Memory B cell (primary cell): ENCODE measurements at regions not wholly inside any gene's neighbourhood (a gene's known extent, or its start where the extent isn't known, plus 50 kb on each side); places are given as distances from the start of the nearest gene placed in this dataset.

Experiments
- ATAC-seq: fragments of 150-1000 bp; cut with Tn5 transposase; 2 replicates; pipeline ENCODE4 v1.10.0; 2021; ENCODE audit warnings: low read depth, mild to moderate bottlenecking, moderate library complexity
- DNase-seq, 2 donors: peaks; one replicate each; pipeline ENCODE4 v3.0.0; 2022; ENCODE audit warnings: low spot score in 2 of 2
- H3K27ac Mint-ChIP-seq: one replicate; pipeline ENCODE4 v1.8.0; 2022; ENCODE audit warnings: mild to moderate bottlenecking, moderate library complexity, mixed read lengths
- H3K27me3 Mint-ChIP-seq: one replicate; pipeline ENCODE4 v1.8.0; 2022; ENCODE audit warnings: mixed read lengths
- H3K36me3 Mint-ChIP-seq: one replicate; pipeline ENCODE4 v1.8.0; 2022; ENCODE audit warnings: mild to moderate bottlenecking, mixed read lengths
- H3K4me1 Mint-ChIP-seq: one replicate; pipeline ENCODE4 v1.8.0; 2022; ENCODE audit warnings: mixed read lengths
- H3K4me3 Mint-ChIP-seq: one replicate; pipeline ENCODE4 v1.8.0; 2022; ENCODE audit warnings: mild to moderate bottlenecking, moderate library complexity, mixed read lengths
- H3K9me3 Mint-ChIP-seq: one replicate; pipeline ENCODE4 v1.8.0; 2022; ENCODE audit warnings: mixed read lengths

DNA sequence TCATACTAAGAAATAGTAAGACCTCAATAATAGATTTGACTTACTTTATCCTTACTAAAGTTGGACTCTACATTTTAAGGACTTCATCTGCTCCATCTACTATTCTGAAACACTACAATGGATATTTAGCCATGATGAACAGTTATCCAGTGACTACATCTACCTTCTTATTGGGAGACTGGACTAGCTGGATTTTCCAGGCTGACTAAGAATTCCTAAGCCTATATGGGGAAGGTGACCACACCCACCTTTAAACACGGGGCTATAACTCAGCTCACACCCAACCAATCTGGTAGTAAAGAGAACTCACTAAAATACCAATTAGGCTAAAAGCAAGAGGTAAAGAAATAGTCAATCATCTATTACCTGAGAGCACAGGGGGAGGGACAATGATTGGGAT lies 1438.4 kb downstream of the TECRL start:
- Mint-ChIP-seq H3K4me3 (no peak overlapping the region), H3K4me1 (no peaks in the 10 kb centered on the region), H3K27ac (no peak overlapping the region), H3K36me3 (no peaks in the 10 kb centered on the region), H3K9me3 (peaks cover 5% of the 10 kb centered on the region), H3K27me3 (no peaks in the 10 kb centered on the region)
- DNase-seq (no peak), ATAC-seq (no peak)

GRCh38 chr4:62960415-62960814 lies 1448.8 kb downstream of the TECRL start:
- no peak overlapping the region for H3K4me3 Mint-ChIP-seq

DNA sequence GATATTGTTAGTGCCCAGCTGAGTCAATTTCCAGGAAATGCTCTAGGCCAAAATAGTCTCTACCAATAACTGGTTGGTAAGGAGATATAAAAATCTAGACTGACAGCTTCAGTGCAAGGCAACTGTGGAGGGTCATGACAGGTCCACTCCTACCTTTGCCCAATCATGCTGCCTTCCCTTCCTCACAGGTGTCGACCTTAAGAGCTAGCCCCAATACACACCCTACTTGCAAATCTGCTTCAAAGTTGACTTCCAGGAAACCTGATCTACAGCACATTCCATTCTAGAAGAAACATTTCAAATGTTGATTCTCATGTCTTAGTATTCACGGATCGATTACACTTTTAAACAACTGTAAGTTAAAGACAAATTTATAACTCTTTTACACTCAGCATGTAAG lies 1455.5 kb downstream of the TECRL start:
- Mint-ChIP-seq H3K4me1 (no peaks in the 10 kb centered on the region), H3K27ac (no peak overlapping the region), H3K4me3 (no peak overlapping the region), H3K9me3 (no peaks in the 10 kb centered on the region), H3K36me3 (no peaks in the 10 kb centered on the region), H3K27me3 (no peaks in the 10 kb centered on the region)
- no peak for DNase-seq
- no peak for ATAC-seq

More at GRCh38 chr4:62960415-62960814, 1448.8 kb downstream of the TECRL start:
- H3K27me3 Mint-ChIP-seq = no peaks in the 10 kb centered on the region
- H3K4me1 Mint-ChIP-seq = no peaks in the 10 kb centered on the region
- H3K36me3 Mint-ChIP-seq = no peaks in the 10 kb centered on the region
- peaks cover 1% of the 10 kb centered on the region for H3K9me3 Mint-ChIP-seq
- H3K27ac Mint-ChIP-seq = no peak overlapping the region
- ATAC-seq (no peak), DNase-seq (no peak)

- H3K9me3 Mint-ChIP-seq = no peaks in the 10 kb centered on the region
- H3K27me3 Mint-ChIP-seq = no peaks in the 10 kb centered on the region
- no peak overlapping the region for H3K27ac Mint-ChIP-seq
- ATAC-seq = no peak
- no peak overlapping the region for H3K4me3 Mint-ChIP-seq
- DNase-seq = no peak
- H3K4me1 Mint-ChIP-seq = no peaks in the 10 kb centered on the region
- H3K36me3 Mint-ChIP-seq = no peaks in the 10 kb centered on the region
Measured at GRCh38 chr4:62952366-62952765, 1456.9 kb downstream of the TECRL start.

GRCh38 chr4:62948108-62948507 lies 1461.1 kb downstream of the TECRL start:
- ATAC-seq (no peak), DNase-seq (no peak)
- Mint-ChIP-seq H3K27ac (no peak overlapping the region), H3K4me1 (no peaks in the 10 kb centered on the region), H3K27me3 (no peaks in the 10 kb centered on the region), H3K4me3 (no peak overlapping the region), H3K36me3 (no peaks in the 10 kb centered on the region), H3K9me3 (peaks cover 4% of the 10 kb centered on the region)

GRCh38 chr4:62940229-62940628 lies 1469.0 kb downstream of the TECRL start:
- Mint-ChIP-seq H3K4me1 (no peaks in the 10 kb centered on the region), H3K36me3 (no peaks in the 10 kb centered on the region), H3K4me3 (no peak overlapping the region), H3K27me3 (no peaks in the 10 kb centered on the region), H3K9me3 (peaks cover 9% of the 10 kb centered on the region), H3K27ac (no peak overlapping the region)
- DNase-seq (no peak), ATAC-seq (no peak)

- ATAC-seq (no peak), DNase-seq (no peak)
- Mint-ChIP-seq H3K27me3 (no peaks in the 10 kb centered on the region), H3K4me1 (no peaks in the 10 kb centered on the region), H3K27ac (no peak overlapping the region), H3K4me3 (no peak overlapping the region), H3K9me3 (peaks cover 6% of the 10 kb centered on the region), H3K36me3 (no peaks in the 10 kb centered on the region)
Measured at GRCh38 chr4:62930884-62931283, 1478.4 kb downstream of the TECRL start.

GRCh38 chr4:62928483-62928882 lies 1480.8 kb downstream of the TECRL start:
- H3K4me3 Mint-ChIP-seq = no peak overlapping the region
- H3K27me3 Mint-ChIP-seq = no peaks in the 10 kb centered on the region
- no peaks in the 10 kb centered on the region for H3K4me1 Mint-ChIP-seq
- H3K36me3 Mint-ChIP-seq = no peaks in the 10 kb centered on the region
- H3K9me3 Mint-ChIP-seq = peaks cover 1% of the 10 kb centered on the region
- ATAC-seq (no peak), DNase-seq (no peak)
- H3K27ac Mint-ChIP-seq = no peak overlapping the region

DNA sequence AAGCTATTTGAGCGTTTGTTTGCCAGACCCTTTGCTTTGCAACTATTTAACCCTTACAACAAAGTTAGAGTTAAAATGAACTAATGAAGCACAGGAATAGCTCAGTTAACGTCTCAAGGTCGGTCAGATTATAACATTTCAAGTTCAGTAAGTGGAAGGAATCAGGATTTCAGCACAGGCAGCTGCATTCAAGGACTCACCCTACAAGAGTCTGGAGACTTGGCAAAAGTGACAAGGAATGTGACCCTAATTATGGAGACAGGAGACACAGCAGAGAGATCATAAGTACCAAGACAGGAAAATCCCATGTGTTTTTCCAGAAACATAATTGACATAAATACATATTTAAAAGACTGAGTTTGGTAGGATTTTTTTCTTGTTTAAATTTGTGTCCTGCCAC lies 1481.7 kb downstream of the TECRL start:
- peaks cover 1% of the 10 kb centered on the region for H3K9me3 Mint-ChIP-seq
- no peaks in the 10 kb centered on the region for H3K27me3 Mint-ChIP-seq
- no peak for DNase-seq
- no peak overlapping the region for H3K4me3 Mint-ChIP-seq
- ATAC-seq = no peak
- H3K36me3 Mint-ChIP-seq = no peaks in the 10 kb centered on the region
- no peaks in the 10 kb centered on the region for H3K4me1 Mint-ChIP-seq
- H3K27ac Mint-ChIP-seq = no peak overlapping the region

DNA sequence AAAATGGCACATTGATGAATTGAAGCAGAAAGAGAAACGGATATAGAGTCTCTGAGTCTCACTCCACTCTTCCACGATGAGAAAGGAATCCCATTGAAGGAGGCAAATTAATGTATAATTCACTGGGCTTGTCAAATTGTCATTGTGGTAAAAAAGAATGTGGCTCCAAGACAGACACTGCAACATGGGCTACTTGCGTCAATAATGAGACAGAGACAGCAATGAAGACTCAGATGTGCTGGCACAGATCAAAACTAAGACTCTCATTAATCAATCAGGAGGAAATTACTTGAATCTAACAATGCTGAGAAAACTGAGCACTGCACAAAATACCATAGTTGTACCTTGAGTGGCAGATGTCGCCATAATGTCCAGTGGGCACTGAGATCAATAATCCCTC lies 1485.5 kb downstream of the TECRL start:
- DNase-seq (no peak), ATAC-seq (no peak)
- H3K9me3 Mint-ChIP-seq = peaks cover 1% of the 10 kb centered on the region
- no peak overlapping the region for H3K4me3 Mint-ChIP-seq
- no peak overlapping the region for H3K27ac Mint-ChIP-seq
- no peaks in the 10 kb centered on the region for H3K27me3 Mint-ChIP-seq
- H3K36me3 Mint-ChIP-seq = no peaks in the 10 kb centered on the region
- no peaks in the 10 kb centered on the region for H3K4me1 Mint-ChIP-seq

DNA sequence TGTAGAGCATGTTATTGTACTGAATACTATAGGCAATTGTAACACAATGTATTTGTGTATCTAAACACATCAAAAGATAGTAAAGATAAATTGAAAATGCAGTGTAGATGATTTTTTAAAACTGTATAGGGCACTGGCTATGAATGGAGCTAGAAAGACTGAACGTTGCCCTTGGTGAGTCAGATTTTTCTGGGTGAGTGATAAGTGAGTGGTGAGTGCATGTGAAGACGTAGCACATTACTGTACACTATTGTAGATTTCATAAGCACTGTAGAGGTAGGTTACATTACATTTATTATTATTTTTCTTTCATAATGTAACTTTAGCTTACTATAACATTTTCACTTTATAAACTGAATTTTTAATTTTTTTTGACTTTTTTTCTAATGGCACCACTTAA lies 1491.6 kb downstream of the TECRL start:
- no peak overlapping the region for H3K27ac Mint-ChIP-seq
- H3K4me3 Mint-ChIP-seq = no peak overlapping the region
- H3K27me3 Mint-ChIP-seq = no peaks in the 10 kb centered on the region
- ATAC-seq (no peak), DNase-seq (no peak)
- H3K36me3 Mint-ChIP-seq = no peaks in the 10 kb centered on the region
- H3K9me3 Mint-ChIP-seq = no peaks in the 10 kb centered on the region
- no peaks in the 10 kb centered on the region for H3K4me1 Mint-ChIP-seq

- Mint-ChIP-seq H3K36me3 (no peaks in the 10 kb centered on the region), H3K4me1 (no peaks in the 10 kb centered on the region), H3K27me3 (no peaks in the 10 kb centered on the region)
Measured at GRCh38 chr4:62914758-62915157, 1494.5 kb downstream of the TECRL start.

DNA sequence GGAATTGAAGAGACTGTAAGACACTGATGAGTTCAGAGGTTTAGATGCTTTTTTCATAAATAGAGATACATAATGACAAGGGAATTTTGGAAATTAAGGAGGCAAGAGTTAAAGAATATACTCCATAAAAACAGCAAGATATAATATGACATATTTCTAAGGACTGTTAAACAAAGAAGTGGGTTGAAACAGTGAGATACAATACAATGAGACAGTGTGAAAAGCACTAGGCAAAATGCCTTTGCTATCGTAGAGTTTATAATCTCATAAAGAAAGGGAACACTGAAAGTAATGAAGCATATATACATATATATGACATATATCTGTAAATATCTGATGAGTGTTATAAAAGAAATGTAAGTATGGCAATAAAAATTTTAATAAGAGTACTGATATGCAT lies 1496.2 kb downstream of the TECRL start:
- H3K36me3 Mint-ChIP-seq = no peaks in the 10 kb centered on the region
- H3K4me1 Mint-ChIP-seq = no peaks in the 10 kb centered on the region
- no peak for DNase-seq
- H3K27me3 Mint-ChIP-seq = no peaks in the 10 kb centered on the region
- ATAC-seq = no peak
- no peak overlapping the region for H3K4me3 Mint-ChIP-seq
- no peak overlapping the region for H3K27ac Mint-ChIP-seq
- H3K9me3 Mint-ChIP-seq = peaks cover 6% of the 10 kb centered on the region

More at GRCh38 chr4:62914758-62915157, 1494.5 kb downstream of the TECRL start:
- peaks cover 6% of the 10 kb centered on the region for H3K9me3 Mint-ChIP-seq
- H3K4me3 Mint-ChIP-seq = no peak overlapping the region
- H3K27ac Mint-ChIP-seq = no peak overlapping the region
- ATAC-seq = no peak
- DNase-seq = no peak

DNA sequence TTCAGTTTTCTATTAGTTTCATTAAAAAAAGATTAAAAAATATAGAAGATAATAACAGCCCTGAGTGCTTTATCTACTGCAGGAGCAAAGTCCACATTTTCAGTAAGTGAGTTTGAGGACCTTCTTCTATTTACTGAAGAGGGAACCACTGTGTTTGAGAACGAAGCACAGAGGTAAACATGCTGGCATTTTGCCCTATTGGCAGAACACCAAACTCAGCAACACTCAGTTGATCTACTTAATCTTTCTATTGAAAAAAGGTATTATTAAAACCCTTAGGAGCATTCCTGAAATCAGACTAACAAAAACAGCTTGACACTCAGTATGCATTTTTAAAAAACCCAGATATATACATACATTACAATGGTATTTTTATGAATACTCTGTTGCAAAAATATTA lies 1496.7 kb downstream of the TECRL start:
- ATAC-seq (no peak), DNase-seq (no peak)
- no peak overlapping the region for H3K27ac Mint-ChIP-seq
- no peak overlapping the region for H3K4me3 Mint-ChIP-seq
- no peaks in the 10 kb centered on the region for H3K36me3 Mint-ChIP-seq
- H3K4me1 Mint-ChIP-seq = no peaks in the 10 kb centered on the region
- H3K27me3 Mint-ChIP-seq = no peaks in the 10 kb centered on the region
- H3K9me3 Mint-ChIP-seq = peaks cover 6% of the 10 kb centered on the region

GRCh38 chr4:62909238-62909637 lies 1500.0 kb downstream of the TECRL start:
- H3K4me1 Mint-ChIP-seq = no peaks in the 10 kb centered on the region
- ATAC-seq (no peak), DNase-seq (no peak)
- H3K36me3 Mint-ChIP-seq = no peaks in the 10 kb centered on the region
- no peaks in the 10 kb centered on the region for H3K27me3 Mint-ChIP-seq
- peaks cover 6% of the 10 kb centered on the region for H3K9me3 Mint-ChIP-seq
- H3K4me3 Mint-ChIP-seq = no peak overlapping the region
- no peak overlapping the region for H3K27ac Mint-ChIP-seq

DNA sequence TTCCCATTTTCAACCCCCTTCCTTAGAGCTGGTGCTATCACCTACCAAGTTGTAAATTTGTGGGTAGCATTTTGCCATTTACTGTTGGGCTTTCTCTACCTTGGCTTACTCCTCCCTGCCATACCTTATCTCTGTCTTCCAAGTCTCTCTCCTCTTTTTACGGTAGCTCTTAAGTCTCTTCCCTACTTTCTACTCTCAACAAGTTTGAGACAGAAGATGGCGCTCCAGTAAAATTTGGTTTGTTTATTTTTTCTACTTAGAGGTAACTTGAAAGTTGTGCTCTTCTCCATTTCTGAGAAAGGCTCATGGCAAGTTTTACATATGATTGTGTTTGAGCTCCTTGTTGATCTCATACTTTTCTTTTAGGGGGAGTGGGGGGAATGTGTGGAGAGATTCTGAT lies 1508.1 kb downstream of the TECRL start:
- no peaks in the 10 kb centered on the region for H3K4me1 Mint-ChIP-seq
- H3K36me3 Mint-ChIP-seq = no peaks in the 10 kb centered on the region
- H3K9me3 Mint-ChIP-seq = peaks cover 12% of the 10 kb centered on the region
- DNase-seq = no peak
- H3K27me3 Mint-ChIP-seq = no peaks in the 10 kb centered on the region
- H3K27ac Mint-ChIP-seq = no peak overlapping the region
- ATAC-seq = no peak
- no peak overlapping the region for H3K4me3 Mint-ChIP-seq
